B cell (primary cell): ENCODE measurements at regions not wholly inside any gene's neighbourhood (a gene's known extent, or its start where the extent isn't known, plus 50 kb on each side); places are given as distances from the start of the nearest gene placed in this dataset.

Experiments
- EZH2 ChIP-seq: IDR thresholded peaks from 2 replicates; pipeline ENCODE4 v1.6.1; 2012; ENCODE audit warnings: borderline replicate concordance, low read depth, mild to moderate bottlenecking, moderate library complexity, low read length; ENCODE audit not compliant: insufficient read depth, poor library complexity, severe bottlenecking
- TF ChIP-seq, protein P1 (sequence below): fragments of 200-600 bp; IDR thresholded peaks from one replicate; pipeline ENCODE4 v1.8.0; 2022; ENCODE audit warnings: antibody characterized with exemption, mild to moderate bottlenecking

- TF ChIP-seq, protein P1, sequence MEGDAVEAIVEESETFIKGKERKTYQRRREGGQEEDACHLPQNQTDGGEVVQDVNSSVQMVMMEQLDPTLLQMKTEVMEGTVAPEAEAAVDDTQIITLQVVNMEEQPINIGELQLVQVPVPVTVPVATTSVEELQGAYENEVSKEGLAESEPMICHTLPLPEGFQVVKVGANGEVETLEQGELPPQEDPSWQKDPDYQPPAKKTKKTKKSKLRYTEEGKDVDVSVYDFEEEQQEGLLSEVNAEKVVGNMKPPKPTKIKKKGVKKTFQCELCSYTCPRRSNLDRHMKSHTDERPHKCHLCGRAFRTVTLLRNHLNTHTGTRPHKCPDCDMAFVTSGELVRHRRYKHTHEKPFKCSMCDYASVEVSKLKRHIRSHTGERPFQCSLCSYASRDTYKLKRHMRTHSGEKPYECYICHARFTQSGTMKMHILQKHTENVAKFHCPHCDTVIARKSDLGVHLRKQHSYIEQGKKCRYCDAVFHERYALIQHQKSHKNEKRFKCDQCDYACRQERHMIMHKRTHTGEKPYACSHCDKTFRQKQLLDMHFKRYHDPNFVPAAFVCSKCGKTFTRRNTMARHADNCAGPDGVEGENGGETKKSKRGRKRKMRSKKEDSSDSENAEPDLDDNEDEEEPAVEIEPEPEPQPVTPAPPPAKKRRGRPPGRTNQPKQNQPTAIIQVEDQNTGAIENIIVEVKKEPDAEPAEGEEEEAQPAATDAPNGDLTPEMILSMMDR, result no peak
- TF ChIP-seq EZH2, result no peak
Measured at GRCh38 chr3:83601704-83602103, 1357.1 kb upstream of the CADM2 start.
